ENCODE measurements at regions not wholly inside any gene's neighbourhood (a gene's known extent, or its start where the extent isn't known, plus 50 kb on each side); places are given as distances from the start of the nearest gene placed in this dataset.
"Not testable (repeated sequence)": the region's sequence is repeated elsewhere in the genome, so short reads cannot be mapped to it uniquely, and the experiment has no call there.

- not testable (repeated sequence) for H3K27ac Mint-ChIP-seq; DNase-seq (ENCODE audit: low spot score); H3K4me3 Mint-ChIP-seq; H3K4me1 Mint-ChIP-seq (ENCODE audit: low read depth); H3K36me3 Mint-ChIP-seq (ENCODE audit: low read depth); H3K27me3 Mint-ChIP-seq (ENCODE audit: low read depth)
- H3K9me3 Mint-ChIP-seq = peaks cover 37% of the 10 kb centered on the region
Measured at GRCh38 chr13:69018173-69018572, 1089.5 kb upstream of the ATXN8OS start.

GRCh38 chr13:69010789-69011188 is 1096.8 kb upstream of the ATXN8OS start:
- no peaks in the 10 kb centered on the region for H3K4me1 Mint-ChIP-seq (ENCODE audit: low read depth)
- H3K36me3 Mint-ChIP-seq (ENCODE audit: low read depth) = no peaks in the 10 kb centered on the region
- no peak overlapping the region for H3K27ac Mint-ChIP-seq
- H3K9me3 Mint-ChIP-seq = peaks cover 35% of the 10 kb centered on the region
- H3K4me3 Mint-ChIP-seq = no peak overlapping the region
- no peak for DNase-seq (ENCODE audit: low spot score)
- no peaks in the 10 kb centered on the region for H3K27me3 Mint-ChIP-seq (ENCODE audit: low read depth)

GRCh38 chr13:69008499-69008898 is 1099.1 kb upstream of the ATXN8OS start:
- Mint-ChIP-seq H3K27ac (no peak overlapping the region), H3K4me3 (no peak overlapping the region), H3K27me3 (ENCODE audit: low read depth) (no peaks in the 10 kb centered on the region), H3K9me3 (peaks cover 27% of the 10 kb centered on the region), H3K4me1 (ENCODE audit: low read depth) (no peaks in the 10 kb centered on the region), H3K36me3 (ENCODE audit: low read depth) (no peaks in the 10 kb centered on the region)
- no peak for DNase-seq (ENCODE audit: low spot score)

GRCh38 chr13:68998056-68998455 is 1109.6 kb upstream of the ATXN8OS start:
- H3K9me3 Mint-ChIP-seq = peaks cover 49% of the 10 kb centered on the region
- H3K27ac Mint-ChIP-seq = no peak overlapping the region
- no peak overlapping the region for H3K4me3 Mint-ChIP-seq
- H3K36me3 Mint-ChIP-seq (ENCODE audit: low read depth) = no peaks in the 10 kb centered on the region
- DNase-seq (ENCODE audit: low spot score) = no peak
- no peaks in the 10 kb centered on the region for H3K27me3 Mint-ChIP-seq (ENCODE audit: low read depth)
- H3K4me1 Mint-ChIP-seq (ENCODE audit: low read depth) = no peaks in the 10 kb centered on the region

- no peaks in the 10 kb centered on the region for H3K27me3 Mint-ChIP-seq (ENCODE audit: low read depth)
- H3K9me3 Mint-ChIP-seq = peaks cover 40% of the 10 kb centered on the region
- H3K27ac Mint-ChIP-seq = no peak overlapping the region
- no peak overlapping the region for H3K4me3 Mint-ChIP-seq
- DNase-seq (ENCODE audit: low spot score) = no peak
- no peaks in the 10 kb centered on the region for H3K36me3 Mint-ChIP-seq (ENCODE audit: low read depth)
- no peaks in the 10 kb centered on the region for H3K4me1 Mint-ChIP-seq (ENCODE audit: low read depth)
Measured at GRCh38 chr13:68996668-68997025, 1111.0 kb upstream of the ATXN8OS start.

- no peak overlapping the region for H3K27ac Mint-ChIP-seq
- H3K27me3 Mint-ChIP-seq (ENCODE audit: low read depth) = no peaks in the 10 kb centered on the region
- H3K4me1 Mint-ChIP-seq (ENCODE audit: low read depth) = no peaks in the 10 kb centered on the region
- DNase-seq (ENCODE audit: low spot score) = no peak
- H3K4me3 Mint-ChIP-seq = no peak overlapping the region
- H3K36me3 Mint-ChIP-seq (ENCODE audit: low read depth) = no peaks in the 10 kb centered on the region
- H3K9me3 Mint-ChIP-seq = peaks cover 40% of the 10 kb centered on the region
Measured at GRCh38 chr13:68995972-68996667, 1111.5 kb upstream of the ATXN8OS start.

- H3K4me1 Mint-ChIP-seq (ENCODE audit: low read depth) = no peaks in the 10 kb centered on the region
- H3K27ac Mint-ChIP-seq = no peak overlapping the region
Measured at GRCh38 chr13:68993154-68993553, 1114.5 kb upstream of the ATXN8OS start.

GRCh38 chr13:68988176-68988575 is 1119.5 kb upstream of the ATXN8OS start:
- no peaks in the 10 kb centered on the region for H3K36me3 Mint-ChIP-seq (ENCODE audit: low read depth)
- no peak for DNase-seq (ENCODE audit: low spot score)
- H3K9me3 Mint-ChIP-seq = peaks cover 30% of the 10 kb centered on the region
- no peak overlapping the region for H3K27ac Mint-ChIP-seq
- no peaks in the 10 kb centered on the region for H3K27me3 Mint-ChIP-seq (ENCODE audit: low read depth)
- no peak overlapping the region for H3K4me3 Mint-ChIP-seq
- H3K4me1 Mint-ChIP-seq (ENCODE audit: low read depth) = no peaks in the 10 kb centered on the region

More at GRCh38 chr13:68993154-68993553, 1114.5 kb upstream of the ATXN8OS start:
- Mint-ChIP-seq H3K4me3 (no peak overlapping the region), H3K9me3 (peaks cover 23% of the 10 kb centered on the region), H3K27me3 (ENCODE audit: low read depth) (no peaks in the 10 kb centered on the region), H3K36me3 (ENCODE audit: low read depth) (no peaks in the 10 kb centered on the region)
- DNase-seq (ENCODE audit: low spot score) = no peak

- H3K9me3 Mint-ChIP-seq = peaks cover 28% of the 10 kb centered on the region
- no peaks in the 10 kb centered on the region for H3K27me3 Mint-ChIP-seq (ENCODE audit: low read depth)
- no peak overlapping the region for H3K4me3 Mint-ChIP-seq
- DNase-seq (ENCODE audit: low spot score) = no peak
- no peak overlapping the region for H3K27ac Mint-ChIP-seq
- no peaks in the 10 kb centered on the region for H3K4me1 Mint-ChIP-seq (ENCODE audit: low read depth)
- no peaks in the 10 kb centered on the region for H3K36me3 Mint-ChIP-seq (ENCODE audit: low read depth)
Measured at GRCh38 chr13:68987585-68987984, 1120.0 kb upstream of the ATXN8OS start.

- H3K27ac Mint-ChIP-seq = no peak overlapping the region
- peaks cover 33% of the 10 kb centered on the region for H3K9me3 Mint-ChIP-seq
- no peak overlapping the region for H3K4me3 Mint-ChIP-seq
- H3K36me3 Mint-ChIP-seq (ENCODE audit: low read depth) = no peaks in the 10 kb centered on the region
- H3K27me3 Mint-ChIP-seq (ENCODE audit: low read depth) = no peaks in the 10 kb centered on the region
- no peaks in the 10 kb centered on the region for H3K4me1 Mint-ChIP-seq (ENCODE audit: low read depth)
- no peak for DNase-seq (ENCODE audit: low spot score)
Measured at GRCh38 chr13:68984688-68985319, 1122.8 kb upstream of the ATXN8OS start.

GRCh38 chr13:68982961-68983619 is 1124.5 kb upstream of the ATXN8OS start:
- Mint-ChIP-seq H3K27ac (no peak overlapping the region), H3K36me3 (ENCODE audit: low read depth) (no peaks in the 10 kb centered on the region), H3K4me1 (ENCODE audit: low read depth) (no peaks in the 10 kb centered on the region), H3K9me3 (peaks cover 50% of the 10 kb centered on the region), H3K27me3 (ENCODE audit: low read depth) (no peaks in the 10 kb centered on the region), H3K4me3 (no peak overlapping the region)
- DNase-seq (ENCODE audit: low spot score) = no peak

- Mint-ChIP-seq H3K4me3 (no peak overlapping the region), H3K4me1 (ENCODE audit: low read depth) (no peaks in the 10 kb centered on the region), H3K27me3 (ENCODE audit: low read depth) (no peaks in the 10 kb centered on the region), H3K36me3 (ENCODE audit: low read depth) (no peaks in the 10 kb centered on the region), H3K9me3 (peaks cover 28% of the 10 kb centered on the region), H3K27ac (no peak overlapping the region)
- no peak for DNase-seq (ENCODE audit: low spot score)
Measured at GRCh38 chr13:68976287-68976686, 1131.3 kb upstream of the ATXN8OS start.

GRCh38 chr13:68970532-68970931 is 1137.1 kb upstream of the ATXN8OS start:
- DNase-seq (ENCODE audit: low spot score) = no peak
- Mint-ChIP-seq H3K27ac (no peak overlapping the region), H3K4me3 (no peak overlapping the region), H3K27me3 (ENCODE audit: low read depth) (no peaks in the 10 kb centered on the region), H3K36me3 (ENCODE audit: low read depth) (no peaks in the 10 kb centered on the region), H3K9me3 (peaks cover 11% of the 10 kb centered on the region), H3K4me1 (ENCODE audit: low read depth) (no peaks in the 10 kb centered on the region)

GRCh38 chr13:68948586-68948985 is 1159.0 kb upstream of the ATXN8OS start:
- peaks cover 50% of the 10 kb centered on the region for H3K9me3 Mint-ChIP-seq

More at GRCh38 chr13:68948586-68948985, 1159.0 kb upstream of the ATXN8OS start:
- no peak overlapping the region for H3K4me3 Mint-ChIP-seq
- no peaks in the 10 kb centered on the region for H3K27me3 Mint-ChIP-seq (ENCODE audit: low read depth)
- no peaks in the 10 kb centered on the region for H3K36me3 Mint-ChIP-seq (ENCODE audit: low read depth)
- no peaks in the 10 kb centered on the region for H3K4me1 Mint-ChIP-seq (ENCODE audit: low read depth)
- no peak for DNase-seq (ENCODE audit: low spot score)
- no peak overlapping the region for H3K27ac Mint-ChIP-seq

All from T-helper 2 cell treated with Interferon-gamma antibody and Interleukin-4, amounts not matched to agents 5 μg/mL and 100 μg/mL, for 36 hours (primary cell).